Left renal cortex interstitium (tissue), 4 donors: ENCODE measurements at regions not wholly inside any gene's neighbourhood (a gene's known extent, or its start where the extent isn't known, plus 50 kb on each side); places are given as distances from the start of the nearest gene placed in this dataset.

ENCODE experiments used
- DNase-seq, 4 donors: peaks; one replicate each; pipeline ENCODE4 v3.0.0-alpha.2; 2013; ENCODE audit warnings: low read depth in 4 of 4, low spot score in 2 of 4, missing footprints in 1 of 4

DNA sequence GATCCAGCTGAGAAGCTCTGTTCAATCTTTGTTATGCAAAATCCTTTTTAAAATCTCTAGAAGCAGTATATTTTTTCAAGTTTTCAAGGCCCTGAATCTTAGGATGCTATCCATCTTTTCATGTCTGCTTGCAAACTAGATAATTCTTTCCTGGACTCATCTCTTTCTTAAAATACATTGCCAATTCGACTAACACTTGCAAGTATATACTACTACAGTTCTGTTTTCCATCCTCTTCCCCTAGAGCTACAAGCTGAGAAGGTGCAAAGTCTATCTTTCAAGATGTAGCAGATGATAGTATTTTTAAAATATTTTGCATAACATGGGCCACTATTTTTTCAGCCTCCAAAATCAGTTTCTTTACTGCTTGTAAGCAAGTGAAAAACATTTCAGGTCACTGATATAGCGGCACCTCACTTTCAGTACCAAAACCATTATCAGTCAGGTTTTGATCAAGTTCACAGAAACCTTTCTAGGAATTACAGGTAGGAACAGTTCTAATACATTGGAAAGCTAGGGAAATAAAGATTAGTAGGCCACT, 196.4 kb upstream of the CDH20 start:
- DNase-seq = no peak

DNA sequence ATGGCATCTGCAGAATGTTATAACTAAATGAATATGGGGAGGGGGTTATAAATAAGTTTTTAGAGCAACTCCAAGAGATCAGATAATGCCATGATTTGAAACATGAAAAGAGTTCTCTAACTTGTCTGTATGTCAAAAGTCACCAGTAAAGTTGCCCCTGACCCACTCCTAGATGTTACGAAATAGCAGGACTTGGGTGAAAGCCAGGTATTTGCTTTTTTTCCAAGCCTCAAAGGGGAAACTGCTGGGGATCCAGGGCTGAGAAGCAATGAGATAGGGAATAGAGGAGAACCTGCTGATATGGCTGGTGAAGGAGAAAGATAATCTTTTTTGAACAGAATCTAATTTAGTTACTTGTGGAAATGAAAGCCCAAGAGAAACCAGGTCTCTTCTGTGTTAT, 191.5 kb upstream of the CDH20 start:
- no peak for DNase-seq

DNA sequence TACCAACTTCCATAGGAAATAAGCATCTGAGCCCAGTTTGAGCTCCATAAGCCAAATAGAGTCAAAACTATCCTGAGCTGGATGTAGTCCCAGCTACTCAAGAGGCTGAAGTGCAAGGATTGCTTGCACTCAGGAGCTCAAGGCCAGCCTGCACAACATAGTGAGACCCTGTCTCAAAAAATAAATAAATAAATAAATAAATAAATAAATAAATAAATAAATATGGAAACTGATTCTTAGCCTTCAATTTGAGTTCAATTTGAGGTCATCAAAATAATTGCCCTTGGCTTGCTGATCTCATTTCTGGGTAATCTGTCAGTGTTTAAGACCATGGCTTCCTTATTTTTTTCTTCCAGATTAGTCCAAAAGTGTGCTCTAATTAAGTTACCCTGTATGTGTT, 184.9 kb upstream of the CDH20 start:
- DNase-seq = no peak

DNA sequence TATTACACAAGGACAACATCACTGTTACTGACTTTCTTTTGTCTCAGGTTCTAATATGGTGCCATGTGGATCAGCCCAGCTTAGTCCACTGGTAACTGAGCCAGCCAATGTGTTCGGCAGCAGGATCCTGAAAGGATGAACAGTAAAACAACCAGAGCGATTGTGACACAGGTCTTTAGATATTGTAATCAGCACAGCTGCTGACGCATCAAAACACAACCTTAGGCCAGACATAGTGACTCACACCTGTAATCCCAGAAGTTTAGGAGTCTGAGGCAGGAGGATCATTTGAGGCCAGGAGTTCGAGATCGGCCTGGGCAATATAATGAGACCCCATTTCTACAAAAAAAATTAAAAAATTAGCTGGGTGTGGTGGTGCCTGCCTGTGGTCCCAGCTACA, 183.4 kb upstream of the CDH20 start:
- DNase-seq = no peak

DNA sequence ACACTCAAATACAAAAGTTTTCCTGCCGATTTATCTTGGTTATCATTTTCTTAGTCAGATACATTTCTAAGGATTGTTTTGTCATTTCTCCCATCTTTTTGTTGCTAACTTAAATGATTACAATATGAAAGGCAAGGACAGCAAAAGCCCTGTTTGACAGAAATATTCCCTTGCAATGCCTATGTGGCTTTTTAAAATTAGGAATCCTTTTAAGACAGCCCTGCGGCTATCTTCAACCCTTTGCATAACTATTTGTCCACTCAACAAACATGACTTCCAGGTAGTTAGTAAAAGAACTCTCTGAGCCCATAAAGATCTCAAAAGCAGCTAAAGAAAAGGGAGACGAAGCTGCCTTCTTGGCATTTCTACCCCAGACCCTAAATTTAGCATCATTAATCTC, 179.7 kb upstream of the CDH20 start:
- no peak for DNase-seq

DNA sequence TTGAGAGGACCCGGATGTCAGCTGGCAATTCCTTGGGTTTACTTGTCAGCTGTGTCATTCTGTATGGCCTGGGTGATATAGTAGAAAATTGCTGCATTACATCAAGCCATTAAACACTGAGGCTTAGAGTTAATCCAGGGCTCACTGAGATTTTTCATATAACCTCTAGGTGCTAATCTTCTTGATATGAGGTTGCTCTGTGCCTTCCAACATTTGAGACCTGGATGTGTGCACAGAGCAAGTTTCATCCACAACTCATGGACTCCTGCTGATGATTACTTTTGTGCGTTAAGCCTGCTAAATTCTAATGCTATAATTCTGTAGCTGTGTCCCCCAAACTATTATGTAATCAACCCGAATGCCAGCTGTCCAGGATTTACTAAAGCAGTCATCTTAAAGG, 178.4 kb upstream of the CDH20 start:
- DNase-seq = no peak

DNA sequence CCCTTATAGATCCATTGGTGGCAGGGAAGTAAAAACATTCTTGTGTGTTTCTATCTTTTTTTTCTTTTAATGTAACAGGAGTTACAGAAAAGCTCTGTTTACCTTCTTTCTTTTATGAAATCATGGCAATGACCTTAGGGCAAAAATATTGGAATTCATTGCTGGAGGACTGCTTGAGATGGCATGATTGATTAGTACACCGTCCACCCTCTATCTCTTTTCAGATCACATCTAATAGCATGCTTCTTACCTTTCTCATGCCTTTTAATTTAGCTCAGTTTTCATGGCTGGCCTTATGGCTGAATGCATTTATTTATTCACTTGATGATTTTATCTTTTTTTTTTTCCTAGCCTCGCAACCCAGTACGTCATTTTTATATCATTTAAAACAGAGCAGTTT, 177.6 kb upstream of the CDH20 start:
- DNase-seq = no peak

DNA sequence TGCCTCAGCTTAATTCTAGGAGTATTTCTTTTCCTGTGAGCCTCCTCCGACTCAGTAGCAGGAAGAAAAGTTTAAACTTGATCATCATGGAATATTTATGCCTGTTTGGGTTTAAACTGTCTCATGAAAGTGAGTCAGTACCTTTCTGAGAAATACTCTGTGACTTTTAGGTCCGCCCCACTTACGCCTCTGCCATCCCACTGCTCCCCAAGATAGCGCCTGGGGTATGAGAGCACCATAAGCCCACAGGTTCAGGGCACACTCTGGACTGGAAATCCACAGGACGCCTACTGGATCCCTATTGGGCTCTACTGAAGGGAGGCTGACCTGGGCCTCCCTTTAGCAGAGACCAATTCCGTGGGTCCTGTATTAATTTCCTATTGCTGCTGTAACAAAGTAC, 175.8 kb upstream of the CDH20 start:
- DNase-seq = no peak

DNA sequence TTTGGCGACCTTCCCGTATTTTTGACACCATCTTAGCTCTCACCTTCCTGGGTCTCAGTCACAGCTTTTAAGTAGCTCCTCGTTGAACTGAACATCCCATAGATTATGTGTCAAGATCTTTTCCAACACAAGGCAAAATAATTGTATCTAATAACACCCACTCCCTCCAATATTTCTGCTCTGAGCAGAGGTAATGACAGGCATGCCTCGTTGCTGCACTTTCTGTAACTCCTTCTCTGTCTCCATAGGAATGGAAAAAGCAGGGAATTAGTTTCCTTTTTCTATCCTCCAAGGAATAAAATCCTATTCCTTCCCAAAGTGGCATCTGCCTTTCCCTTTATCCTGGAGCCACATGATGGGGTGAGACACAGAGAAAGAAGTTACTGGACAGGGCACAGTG, 174.0 kb upstream of the CDH20 start:
- no peak for DNase-seq

DNA sequence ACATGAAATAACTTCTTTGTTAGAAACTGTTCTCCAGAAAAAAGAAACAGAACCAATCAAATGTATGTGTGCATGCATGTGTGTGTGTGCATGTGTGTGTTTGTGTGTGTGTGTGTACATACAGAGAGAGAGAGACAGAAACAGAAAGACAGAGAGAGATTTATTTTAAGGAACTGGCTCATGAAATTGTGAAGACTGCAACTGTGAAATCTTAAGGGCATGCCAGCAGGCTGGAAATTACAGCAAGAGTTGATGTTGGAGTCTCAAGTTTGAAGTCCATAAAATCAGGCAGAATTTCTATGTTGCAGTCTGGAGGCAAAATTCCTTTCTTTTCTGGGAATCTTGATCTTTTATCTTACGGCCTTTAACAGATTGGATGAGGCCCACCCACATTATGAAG, 168.9 kb upstream of the CDH20 start:
- no peak for DNase-seq

DNA sequence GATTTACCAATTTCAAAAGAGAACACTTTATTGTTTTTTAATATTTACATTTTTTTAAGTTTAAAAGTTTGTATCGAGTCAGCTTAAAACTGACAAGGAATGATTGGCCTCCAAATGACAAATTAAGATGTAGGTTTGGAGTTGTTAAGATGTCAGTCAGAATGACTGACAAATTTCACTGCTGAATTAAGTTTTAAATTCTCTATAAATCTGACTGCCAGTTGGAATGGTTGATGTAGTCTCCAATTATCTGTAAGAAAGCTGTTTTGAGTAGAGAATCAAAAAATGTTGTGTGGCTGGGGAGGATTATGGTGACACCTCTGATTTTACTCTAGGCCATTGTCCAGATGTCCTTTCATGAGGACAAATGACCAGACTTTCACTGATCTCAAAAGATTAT, 165.3 kb upstream of the CDH20 start:
- DNase-seq = no peak

DNA sequence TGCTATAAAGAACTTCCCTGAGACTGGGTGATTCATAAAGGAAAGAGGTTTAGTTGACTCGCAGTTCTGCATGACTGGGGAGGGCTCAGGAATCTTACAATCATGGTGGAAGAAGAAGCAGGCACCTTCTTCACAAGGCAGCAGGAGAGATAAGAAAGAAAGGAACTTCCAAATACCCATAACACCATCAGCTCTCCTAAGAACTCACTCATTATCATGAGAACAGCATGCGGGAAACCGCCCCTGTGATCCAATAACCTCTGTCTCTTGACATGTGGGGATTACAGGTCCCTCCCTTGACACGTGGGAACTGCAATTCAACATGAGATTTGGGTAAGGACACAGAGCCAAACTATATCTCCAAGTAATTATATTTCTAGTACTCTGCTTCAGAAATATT, 163.8 kb upstream of the CDH20 start:
- no peak for DNase-seq

DNA sequence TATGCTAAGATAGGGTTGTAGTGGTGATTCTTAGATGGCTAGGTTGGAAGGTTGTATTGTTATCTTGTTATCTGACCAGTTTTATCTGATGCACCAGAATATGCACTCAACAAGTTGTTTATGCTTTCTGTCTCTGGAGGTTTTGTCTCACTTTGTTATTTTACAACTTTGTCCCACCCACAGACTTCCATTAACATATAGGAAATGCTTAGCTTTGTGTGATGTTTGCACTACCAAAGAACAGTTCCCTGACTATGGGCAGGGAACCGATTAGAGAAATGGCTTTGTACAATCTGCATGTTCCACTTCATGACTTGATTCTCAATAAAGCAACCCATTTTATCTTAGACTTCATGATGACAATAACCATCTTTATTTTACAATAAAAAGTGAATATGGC, 160.6 kb upstream of the CDH20 start:
- DNase-seq = no peak

DNA sequence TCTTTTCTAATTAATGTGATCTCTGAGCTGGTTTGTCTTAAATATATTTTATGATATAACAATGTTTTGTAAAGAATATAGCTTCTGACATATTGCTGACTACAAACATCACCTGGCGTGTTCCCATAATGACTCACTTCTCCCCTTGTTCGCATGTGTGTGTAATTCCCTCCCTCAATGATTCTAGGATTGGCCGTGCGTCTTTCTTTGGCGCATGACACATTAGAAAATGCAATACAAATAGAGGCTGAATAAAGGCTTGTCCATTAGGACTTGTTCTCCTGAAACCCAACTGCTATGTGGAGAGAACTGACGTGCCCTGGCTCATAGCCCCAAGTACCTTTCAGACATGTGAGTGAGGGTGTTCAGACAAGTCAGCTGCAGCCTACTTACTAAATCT, 159.7 kb upstream of the CDH20 start:
- DNase-seq = no peak

DNA sequence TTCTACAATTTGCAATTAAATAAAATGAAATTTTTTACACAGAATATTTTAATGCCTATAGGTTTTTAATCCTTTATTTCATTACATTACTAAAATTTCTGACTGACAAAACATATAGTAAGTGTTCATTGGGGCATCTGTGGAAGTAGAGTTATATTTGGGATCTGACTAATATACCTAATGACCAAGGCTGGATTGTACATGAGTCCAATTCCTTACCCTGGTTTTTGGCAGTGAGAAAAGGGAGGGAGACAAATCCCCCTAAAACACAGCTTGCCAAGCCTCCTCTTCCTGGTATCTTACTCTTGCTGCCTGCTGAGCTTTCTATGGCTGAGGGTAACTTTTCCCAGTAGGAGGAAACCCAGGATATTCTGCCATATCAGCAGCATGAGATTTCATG, 149.4 kb upstream of the CDH20 start:
- no peak for DNase-seq

DNA sequence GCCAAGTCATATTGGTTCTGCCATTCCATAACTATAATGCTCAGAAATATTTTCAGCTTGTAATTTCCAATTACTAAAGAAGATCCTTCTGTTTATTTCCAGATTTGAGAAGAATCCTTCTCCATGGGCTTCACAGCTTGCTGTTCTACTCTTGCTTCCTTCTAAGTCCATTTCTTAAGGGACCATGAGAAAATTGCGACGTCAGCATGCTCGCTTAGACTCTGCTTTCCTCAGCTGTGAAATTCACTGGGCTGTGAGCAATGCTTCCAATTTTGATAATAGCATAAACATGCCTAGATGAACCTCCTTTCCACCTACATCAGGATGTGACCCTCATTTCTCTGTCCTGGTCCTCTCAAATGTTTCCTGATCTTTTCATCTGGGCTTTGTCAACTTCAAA, 145.3 kb upstream of the CDH20 start:
- no peak for DNase-seq

DNA sequence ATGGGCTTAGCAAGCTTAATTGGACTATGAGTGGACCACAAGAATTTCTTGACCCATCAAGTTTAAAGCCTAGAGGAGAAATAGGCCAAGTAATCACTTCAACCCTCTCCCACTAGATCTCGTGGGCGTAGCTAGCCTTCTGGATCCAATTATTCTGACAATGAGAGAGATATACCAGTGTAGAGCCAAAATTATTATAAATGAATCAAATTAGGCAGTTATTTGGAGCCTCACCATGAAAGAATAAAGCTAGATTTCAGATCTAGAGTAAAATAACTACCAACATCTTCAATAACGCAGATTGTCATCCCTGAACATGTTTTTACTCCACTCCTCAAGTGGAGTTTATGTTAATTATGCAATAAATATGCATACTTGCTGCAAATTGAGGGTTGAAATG, 143.9 kb upstream of the CDH20 start:
- no peak for DNase-seq

DNA sequence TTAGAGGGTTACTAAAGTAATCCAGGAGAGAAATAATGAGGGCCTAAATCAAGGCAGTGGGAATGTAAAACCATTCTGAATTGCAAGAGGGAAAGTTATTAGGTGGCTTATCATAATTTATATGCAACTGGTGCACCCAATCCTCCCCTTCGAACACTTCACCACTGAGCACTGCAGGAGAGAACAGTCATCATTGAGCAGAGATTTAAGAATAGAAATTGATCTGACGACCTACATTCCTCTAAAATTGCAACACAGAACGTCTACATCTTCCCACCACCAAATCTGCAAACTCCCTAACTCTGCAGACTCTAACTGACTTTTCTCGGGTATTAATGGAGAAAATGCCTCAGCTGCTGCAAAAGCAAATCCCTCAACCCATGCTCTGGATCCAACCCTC, 138.5 kb upstream of the CDH20 start:
- DNase-seq = no peak

DNA sequence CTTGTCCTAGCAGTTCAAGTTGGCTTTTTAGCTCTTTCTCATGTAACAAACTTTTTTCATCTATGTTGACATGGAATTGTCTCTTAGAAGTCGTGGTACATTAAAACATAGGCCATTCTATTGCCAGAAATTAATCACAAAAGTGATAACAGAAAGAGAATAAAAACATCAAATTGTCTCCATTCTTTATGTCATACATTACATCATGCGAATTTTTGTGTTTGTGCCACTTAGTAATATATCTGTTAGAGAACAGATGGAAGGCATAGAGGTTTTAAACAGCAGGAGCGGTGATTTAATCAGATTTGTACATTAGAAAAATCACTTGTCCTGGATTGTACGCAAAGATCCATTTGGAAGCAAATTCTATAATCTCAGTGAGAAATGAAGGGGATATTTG, 136.5 kb upstream of the CDH20 start:
- DNase-seq = no peak

DNA sequence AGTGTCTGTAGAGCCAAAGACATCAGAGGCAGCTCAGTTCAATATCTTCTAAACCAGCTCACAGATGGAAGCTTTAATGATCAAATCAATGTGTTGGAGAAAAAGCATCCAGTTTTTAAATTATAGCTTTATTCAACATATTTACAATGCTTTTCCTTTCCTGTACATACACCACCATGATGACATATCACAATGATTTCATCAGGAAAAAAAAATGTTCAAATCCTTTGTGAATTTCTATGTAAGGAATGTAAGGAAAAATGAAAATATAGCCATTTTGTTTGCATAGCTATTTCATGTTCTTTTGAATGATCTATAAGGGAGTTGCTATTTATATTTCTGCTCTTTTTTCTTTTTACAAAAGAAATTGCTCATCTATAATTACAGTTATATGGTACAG, 134.7 kb upstream of the CDH20 start:
- DNase-seq = no peak

DNA sequence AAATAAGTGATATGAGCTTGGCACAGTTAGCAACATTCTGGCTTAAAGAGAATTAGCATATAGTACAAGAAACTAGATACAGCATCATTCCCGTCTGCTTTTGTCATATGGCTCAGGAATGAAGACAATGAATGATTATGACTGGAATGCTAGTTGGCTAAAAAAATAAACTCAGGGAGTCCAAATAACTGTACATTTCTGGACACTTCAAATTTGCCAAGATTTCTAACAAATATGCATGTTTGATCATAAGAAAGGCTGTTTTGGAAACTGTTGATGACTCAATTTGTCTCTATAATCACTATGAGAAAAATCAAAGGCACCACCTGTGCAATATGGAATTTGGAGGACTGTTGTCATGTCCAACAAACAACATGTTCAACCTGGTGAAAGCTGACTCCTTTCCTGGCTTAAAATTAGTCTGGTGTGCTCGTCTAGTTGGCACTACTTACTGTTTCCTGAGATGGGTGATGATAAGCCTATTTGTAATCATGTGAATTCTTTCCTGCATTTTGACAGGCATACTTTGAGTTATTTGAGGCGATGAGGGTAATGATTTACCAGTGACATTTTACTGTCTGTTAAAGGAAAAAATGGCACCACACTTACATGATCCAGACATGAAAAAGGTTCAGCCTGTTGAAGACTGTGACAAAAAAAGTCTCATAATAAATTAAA, 133.9 kb upstream of the CDH20 start:
- DNase-seq = no peak

DNA sequence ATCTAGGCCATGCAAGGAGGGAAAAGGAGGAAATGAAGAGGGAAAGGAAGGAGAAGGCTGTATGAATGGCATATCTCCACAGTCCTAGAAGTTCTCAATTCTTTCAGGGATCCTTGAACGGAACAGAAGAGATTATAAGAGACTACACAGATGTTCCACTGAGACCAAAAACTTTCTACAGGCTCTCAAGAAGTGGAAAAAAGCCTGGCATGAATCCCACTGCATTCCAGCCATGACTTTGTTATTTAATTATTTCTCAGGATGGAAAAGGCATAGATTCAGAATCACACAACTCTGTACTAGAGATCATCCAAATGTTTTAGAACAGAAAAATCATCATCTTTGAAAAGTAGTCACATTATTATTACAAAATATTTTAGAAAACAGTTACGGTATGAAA, 131.7 kb upstream of the CDH20 start:
- DNase-seq = peak in 1 of 4 donors; percentile 6

DNA sequence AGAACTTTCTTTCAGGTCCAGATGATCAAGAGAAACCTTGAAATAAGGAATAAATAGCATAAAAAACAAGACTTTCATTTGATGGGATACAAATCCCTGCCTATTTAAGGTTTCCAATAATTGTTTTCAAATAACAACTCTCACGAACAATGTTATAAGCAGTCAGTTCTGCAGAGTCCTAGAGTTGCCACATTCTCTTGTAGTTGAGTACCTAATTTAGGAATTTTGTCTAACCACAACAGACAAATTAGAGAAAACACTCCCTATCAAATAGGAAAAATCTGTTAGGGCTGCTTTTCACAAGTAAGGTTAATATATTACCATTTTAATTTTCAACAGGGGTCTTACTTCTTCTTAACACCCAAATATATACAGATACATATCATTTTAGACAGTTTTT, 130.1 kb upstream of the CDH20 start:
- no peak for DNase-seq
